ENCODE measurements at regions not wholly inside any gene's neighbourhood (a gene's known extent, or its start where the extent isn't known, plus 50 kb on each side); places are given as distances from the start of the nearest gene placed in this dataset.

DNA sequence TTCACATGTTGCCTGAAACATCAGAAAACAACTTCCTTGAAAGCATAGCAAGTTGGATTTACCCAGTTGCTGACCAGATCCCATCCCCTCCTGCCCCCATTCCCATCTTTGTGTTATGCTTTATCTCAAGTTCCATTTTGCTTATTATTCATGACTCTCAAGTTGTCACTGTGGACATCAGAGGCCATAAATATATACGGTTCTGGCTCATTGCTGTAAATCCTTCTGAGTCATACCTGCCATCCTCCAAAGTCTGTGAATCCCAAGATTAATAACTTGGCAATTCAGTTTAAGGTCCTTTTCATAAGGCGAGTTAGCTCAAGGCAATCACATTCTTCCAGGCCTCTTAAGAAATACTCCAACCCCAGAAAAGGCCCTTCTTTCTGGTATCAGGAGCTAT is 126.2 kb upstream of the C2CD4B start:
- POLR2A ChIA-PET = interaction anchor here (0.7 to 1.2 kb wide), 2 partner anchors 444 to 530 kb away, joined by 3 to 4 read pairs; no protein-coding TSS in a partner anchor
- Histone ChIP-seq H3K36me3 (ENCODE audit: insufficient read depth, low read length) (no peaks in the 10 kb centered on the region), H3K9me2 (ENCODE audit: insufficient read depth, low read length) (no peaks in the 10 kb centered on the region), H4K20me1 (ENCODE audit: insufficient read depth, low read length) (no peaks in the 10 kb centered on the region), H3K27ac (ENCODE audit: low read depth, low read length, poor library complexity, severe bottlenecking) (no peak overlapping the region), H2AFZ (ENCODE audit: low read length) (no peak overlapping the region), H3K4me2 (ENCODE audit: low read length) (no peak overlapping the region), H3K4me1 (ENCODE audit: insufficient read depth, low read length, poor library complexity, severe bottlenecking) (no peaks in the 10 kb centered on the region), H3K79me2 (ENCODE audit: insufficient read depth, low read depth, low read length) (no peaks in the 10 kb centered on the region), H3K9me3 (ENCODE audit: low read length) (no peaks in the 10 kb centered on the region), H3K4me3 (ENCODE audit: low read depth, low read length, poor library complexity, severe bottlenecking) (no peak overlapping the region)
- TF ChIP-seq EZH2phosphoT487 (IDR thresholded peaks at IDR 0.05; ENCODE audit: borderline replicate concordance, low read depth, low read length) = no peak
- TF ChIP-seq, protein P1, sequence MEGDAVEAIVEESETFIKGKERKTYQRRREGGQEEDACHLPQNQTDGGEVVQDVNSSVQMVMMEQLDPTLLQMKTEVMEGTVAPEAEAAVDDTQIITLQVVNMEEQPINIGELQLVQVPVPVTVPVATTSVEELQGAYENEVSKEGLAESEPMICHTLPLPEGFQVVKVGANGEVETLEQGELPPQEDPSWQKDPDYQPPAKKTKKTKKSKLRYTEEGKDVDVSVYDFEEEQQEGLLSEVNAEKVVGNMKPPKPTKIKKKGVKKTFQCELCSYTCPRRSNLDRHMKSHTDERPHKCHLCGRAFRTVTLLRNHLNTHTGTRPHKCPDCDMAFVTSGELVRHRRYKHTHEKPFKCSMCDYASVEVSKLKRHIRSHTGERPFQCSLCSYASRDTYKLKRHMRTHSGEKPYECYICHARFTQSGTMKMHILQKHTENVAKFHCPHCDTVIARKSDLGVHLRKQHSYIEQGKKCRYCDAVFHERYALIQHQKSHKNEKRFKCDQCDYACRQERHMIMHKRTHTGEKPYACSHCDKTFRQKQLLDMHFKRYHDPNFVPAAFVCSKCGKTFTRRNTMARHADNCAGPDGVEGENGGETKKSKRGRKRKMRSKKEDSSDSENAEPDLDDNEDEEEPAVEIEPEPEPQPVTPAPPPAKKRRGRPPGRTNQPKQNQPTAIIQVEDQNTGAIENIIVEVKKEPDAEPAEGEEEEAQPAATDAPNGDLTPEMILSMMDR (conservative IDR thresholded peaks at IDR 0.05; ENCODE audit: low read length) = no peak
- intact Hi-C loops (cut with micrococcal nuclease; ENCODE audit: unreplicated experiment) = no loop called here
- DNase-seq (ENCODE audit: low spot score) = no peak
- BruUV-seq (replicated peaks) = no TSS peak
- CTCF ChIA-PET (ENCODE audit: unreplicated experiment) = no interaction called here

DNA sequence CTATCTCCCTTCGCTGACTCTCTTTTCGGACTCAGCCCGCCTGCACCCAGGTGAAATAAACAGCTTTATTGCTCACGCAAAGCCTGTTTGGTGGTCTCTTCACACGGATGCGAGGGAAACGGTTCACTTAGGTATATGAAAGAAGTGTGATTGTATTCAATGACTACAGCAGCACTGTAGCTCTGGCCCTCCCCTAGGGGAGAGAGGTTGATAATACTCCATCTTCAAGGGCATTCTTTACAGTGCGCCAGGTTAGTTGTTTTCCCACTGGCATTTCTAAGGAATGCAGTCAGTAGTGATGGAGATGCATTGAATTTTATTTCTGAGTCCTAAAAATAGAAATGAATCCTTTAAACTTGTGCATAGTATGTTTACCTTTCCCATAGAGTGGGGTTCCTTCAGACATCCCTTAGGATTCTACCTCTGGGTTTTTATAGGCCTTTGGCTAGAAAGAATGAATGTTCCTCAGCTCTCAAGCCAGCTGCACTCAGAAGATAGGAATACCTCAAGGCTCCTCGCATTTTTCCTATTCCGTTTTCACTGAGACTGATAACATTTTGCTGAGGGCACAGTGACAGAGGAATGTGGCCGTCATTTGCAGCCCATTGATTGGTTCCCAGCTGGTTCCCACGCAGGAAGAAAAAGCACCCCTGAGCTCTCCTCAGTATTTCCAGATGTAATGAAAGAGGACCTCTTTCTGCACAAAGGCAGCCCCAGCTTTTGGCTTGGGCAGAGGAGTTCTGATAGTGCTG is 131.8 kb upstream of the C2CD4B start:
- no peaks in the 10 kb centered on the region for H3K9me3 ChIP-seq (ENCODE audit: low read length)
- no peaks in the 10 kb centered on the region for H3K4me1 ChIP-seq (ENCODE audit: insufficient read depth, low read length, poor library complexity, severe bottlenecking)
- no peak overlapping the region for H3K27ac ChIP-seq (ENCODE audit: low read depth, low read length, poor library complexity, severe bottlenecking)
- H3K79me2 ChIP-seq (ENCODE audit: insufficient read depth, low read depth, low read length) = no peaks in the 10 kb centered on the region
- H3K9me2 ChIP-seq (ENCODE audit: insufficient read depth, low read length) = no peaks in the 10 kb centered on the region
- DNase-seq (ENCODE audit: low spot score) = no peak
- ChIA-PET CTCF (ENCODE audit: unreplicated experiment) (no interaction called here), POLR2A (no interaction called here)
- no peak overlapping the region for H3K4me3 ChIP-seq (ENCODE audit: low read depth, low read length, poor library complexity, severe bottlenecking)
- H3K36me3 ChIP-seq (ENCODE audit: insufficient read depth, low read length) = no peaks in the 10 kb centered on the region
- TF ChIP-seq EZH2phosphoT487 (IDR thresholded peaks at IDR 0.05; ENCODE audit: borderline replicate concordance, low read depth, low read length) = no peak
- TF ChIP-seq, protein P1 (conservative IDR thresholded peaks at IDR 0.05; ENCODE audit: low read length) = no peak
- no TSS peak for BruUV-seq (replicated peaks)
- no peaks in the 10 kb centered on the region for H4K20me1 ChIP-seq (ENCODE audit: insufficient read depth, low read length)
- intact Hi-C loops (cut with micrococcal nuclease; ENCODE audit: unreplicated experiment) = no loop called here
- H3K4me2 ChIP-seq (ENCODE audit: low read length) = no peak overlapping the region
- H2AFZ ChIP-seq (ENCODE audit: low read length) = no peak overlapping the region

DNA sequence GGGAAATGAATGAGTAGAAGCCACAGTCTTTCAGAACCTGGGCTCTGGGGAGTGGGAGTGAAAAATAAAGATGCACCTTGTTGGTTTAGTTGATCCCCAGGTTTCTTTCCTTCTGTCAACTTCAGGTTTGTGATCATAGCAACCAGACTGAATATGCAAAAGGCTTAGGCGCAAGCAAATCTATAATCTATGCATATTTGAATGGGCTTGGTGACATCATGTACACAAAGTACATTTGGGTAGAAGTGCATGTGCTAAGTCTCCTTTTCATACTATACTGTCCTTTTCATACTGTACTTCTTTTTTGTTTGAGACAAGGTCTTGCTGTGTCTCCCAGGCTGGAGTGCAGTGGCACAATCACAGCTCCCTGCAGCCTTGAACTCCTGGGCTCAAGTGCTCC is 132.4 kb upstream of the C2CD4B start:
- TF ChIP-seq, protein P1 (conservative IDR thresholded peaks at IDR 0.05; ENCODE audit: low read length) = no peak
- TF ChIP-seq EZH2phosphoT487 (IDR thresholded peaks at IDR 0.05; ENCODE audit: borderline replicate concordance, low read depth, low read length) = no peak
- intact Hi-C loops (cut with micrococcal nuclease; ENCODE audit: unreplicated experiment) = no loop called here
- DNase-seq (ENCODE audit: low spot score) = no peak
- no peaks in the 10 kb centered on the region for H3K79me2 ChIP-seq (ENCODE audit: insufficient read depth, low read depth, low read length)
- H3K9me2 ChIP-seq (ENCODE audit: insufficient read depth, low read length) = no peaks in the 10 kb centered on the region
- CTCF ChIA-PET (ENCODE audit: unreplicated experiment) = no interaction called here
- no peak overlapping the region for H3K4me3 ChIP-seq (ENCODE audit: low read depth, low read length, poor library complexity, severe bottlenecking)
- POLR2A ChIA-PET = no interaction called here
- no peaks in the 10 kb centered on the region for H3K4me1 ChIP-seq (ENCODE audit: insufficient read depth, low read length, poor library complexity, severe bottlenecking)
- no peak overlapping the region for H3K4me2 ChIP-seq (ENCODE audit: low read length)
- H3K36me3 ChIP-seq (ENCODE audit: insufficient read depth, low read length) = no peaks in the 10 kb centered on the region
- no TSS peak for BruUV-seq (replicated peaks)
- no peak overlapping the region for H3K27ac ChIP-seq (ENCODE audit: low read depth, low read length, poor library complexity, severe bottlenecking)
- no peaks in the 10 kb centered on the region for H3K9me3 ChIP-seq (ENCODE audit: low read length)
- H4K20me1 ChIP-seq (ENCODE audit: insufficient read depth, low read length) = no peaks in the 10 kb centered on the region
- no peak overlapping the region for H2AFZ ChIP-seq (ENCODE audit: low read length)
